SK-N-SH treated with all-trans-retinoic acid at 6 μM for 48 hours (cell line): ENCODE measurements at regions not wholly inside any gene's neighbourhood (a gene's known extent, or its start where the extent isn't known, plus 50 kb on each side); places are given as distances from the start of the nearest gene placed in this dataset.

Experiments
- CREB5 ChIP-seq: fragments of 250-450 bp; sonication (Bioruptor Pico); IDR thresholded peaks from 2 replicates; pipeline ENCODE4 v1.5.1; 2020; ENCODE audit warnings: low read depth, mild to moderate bottlenecking, moderate library complexity
- PATZ1 ChIP-seq: fragments of 250-450 bp; sonication (Bioruptor Pico); IDR thresholded peaks from 2 replicates; pipeline ENCODE4 v1.8.0; 2020; ENCODE audit warnings: mild to moderate bottlenecking, moderate library complexity, borderline replicate concordance
- POU6F1 ChIP-seq: fragments of 250-450 bp; sonication (Bioruptor Pico); IDR thresholded peaks from 2 replicates; pipeline ENCODE4 v1.8.0; 2021; ENCODE audit warnings: low read depth, mild to moderate bottlenecking, moderate library complexity, borderline replicate concordance
- RARB ChIP-seq: fragments of 250-450 bp; sonication (Bioruptor Pico); IDR thresholded peaks from 2 replicates; pipeline ENCODE4 v1.8.0; 2021; ENCODE audit warnings: mild to moderate bottlenecking, moderate library complexity
- ZFP3 ChIP-seq: fragments of 250-450 bp; sonication (Bioruptor Pico); IDR thresholded peaks from 2 replicates; pipeline ENCODE4 v1.5.0; 2020; ENCODE audit warnings: mild to moderate bottlenecking, moderate library complexity
- ZFP30 ChIP-seq: fragments of 450-650 bp; formaldehyde crosslinking; IDR thresholded peaks from 2 replicates; pipeline ENCODE4 v1.5.0; 2022; ENCODE audit warnings: mild to moderate bottlenecking, moderate library complexity
- ZNF8 ChIP-seq: fragments of 450-650 bp; formaldehyde crosslinking; IDR thresholded peaks from 2 replicates; pipeline ENCODE4 v1.5.0; 2020; ENCODE audit warnings: mild to moderate bottlenecking, moderate library complexity

- TF ChIP-seq PATZ1 (CRISPR knock-in tag) (no peak), CREB5 (CRISPR knock-in tag) (no peak), ZFP30 (CRISPR knock-in tag) (no peak), ZNF8 (CRISPR knock-in tag) (no peak), ZFP3 (CRISPR knock-in tag) (no peak), RARB (CRISPR knock-in tag) (no peak), POU6F1 (no peak)
Observed at GRCh38 chr9:88308831-88309560, 79.2 kb upstream of the SPIN1 start.
